Caco-2 (cell line): ENCODE measurements at regions not wholly inside any gene's neighbourhood (a gene's known extent, or its start where the extent isn't known, plus 50 kb on each side); places are given as distances from the start of the nearest gene placed in this dataset.

ENCODE experiments used
- BruUV-seq: library from RNA; stranded (reverse); fragments of 400-500 nt; replicated peaks from 2 replicates; lab custom pipeline; 2021; lab: Mats Ljungman, UMichigan
- CTCF ChIA-PET: fragments of 300-600 bp; sonication (Branson Sonifier 250); formaldehyde crosslinking; loops from one replicate; lab custom pipeline; 2022; ENCODE audit warnings: antibody characterized with exemption; lab: Charles Lee
- POLR2A ChIA-PET: fragments of 300-600 bp; sonication (Branson Sonifier 250); formaldehyde crosslinking; loops from one replicate; lab custom pipeline; 2022; ENCODE audit warnings: antibody characterized with exemption; lab: Charles Lee
- DNase-seq, 2 experiments: peaks; one replicate each; pipeline versions ENCODE4 v3.0.0 to v3.0.0-alpha.2; 2020 to 2022
- H3K27me3 ChIP-seq: replicated peaks from 2 replicates; pipeline ENCODE4 v1.6.0; 2011; ENCODE audit warnings: low read length; ENCODE audit not compliant: control insufficient read depth, insufficient read depth
- H3K36me3 ChIP-seq: 2 replicates; pipeline ENCODE4 v1.5.1; 2011; ENCODE audit warnings: low read length; ENCODE audit not compliant: control insufficient read depth, insufficient read depth
- H3K4me1 ChIP-seq: fragments of 250-450 bp; sonication (Bioruptor Pico); 2 replicates; pipeline ENCODE4 v1.5.1; 2020; ENCODE audit warnings: mild to moderate bottlenecking
- H3K4me3 ChIP-seq: 2 replicates; pipeline ENCODE4 v1.5.1; 2011; ENCODE audit warnings: low read depth, mild to moderate bottlenecking, control low read depth, low read length
- H3K9me3 ChIP-seq: fragments of 250-450 bp; sonication (Bioruptor Pico); 2 replicates; pipeline ENCODE4 v1.5.1; 2020; ENCODE audit warnings: mild to moderate bottlenecking, moderate library complexity
- H3K27ac Mint-ChIP-seq: one replicate; pipeline ENCODE4 v1.8.0; 2022; ENCODE audit warnings: mixed read lengths; ENCODE audit not compliant: unreplicated experiment
- H3K27me3 Mint-ChIP-seq: one replicate; pipeline ENCODE4 v1.8.0; 2022; ENCODE audit warnings: mixed read lengths; ENCODE audit not compliant: insufficient read depth, unreplicated experiment
- H3K36me3 Mint-ChIP-seq: one replicate; pipeline ENCODE4 v1.8.0; 2022; ENCODE audit warnings: mild to moderate bottlenecking, mixed read lengths; ENCODE audit not compliant: insufficient read depth, unreplicated experiment
- H3K4me1 Mint-ChIP-seq: one replicate; pipeline ENCODE4 v1.8.0; 2022; ENCODE audit warnings: low read depth, mixed read lengths; ENCODE audit not compliant: unreplicated experiment
- H3K4me3 Mint-ChIP-seq: one replicate; pipeline ENCODE4 v1.8.0; 2022; ENCODE audit warnings: mild to moderate bottlenecking, moderate library complexity, mixed read lengths; ENCODE audit not compliant: unreplicated experiment
- H3K9me3 Mint-ChIP-seq: one replicate; pipeline ENCODE4 v1.8.0; 2022; ENCODE audit warnings: mixed read lengths; ENCODE audit not compliant: unreplicated experiment
- intact Hi-C: fragments of 100-400 bp; cut with micrococcal nuclease; formaldehyde crosslinking; loops from one replicate; pipeline ENCODE4 v1.10.0; 2022; ENCODE audit not compliant: unreplicated experiment
- TF ChIP-seq, protein P1 (sequence below), 2 experiments: fragments of 200-600 bp in 1 of 2; IDR thresholded peaks; 1 replicate in 1 of 2; 2 replicates in 1 of 2; pipeline versions ENCODE4 v1.5.1 to v1.8.0; 2011 to 2022; ENCODE audit warnings: antibody characterized with exemption in 1 of 2, control low read depth in 1 of 2, inconsistent platforms in 1 of 2, low read depth in 1 of 2, low read length in 1 of 2, mild to moderate bottlenecking in 1 of 2, moderate library complexity in 1 of 2; ENCODE audit not compliant: insufficient read depth in 1 of 2, severe bottlenecking in 1 of 2, unreplicated experiment in 1 of 2

- CTCF ChIA-PET, result no interaction called here
- no peaks in the 10 kb centered on the region for H3K9me3 Mint-ChIP-seq
- Histone ChIP-seq H3K36me3 (no peaks in the 10 kb centered on the region), H3K9me3 (no peaks in the 10 kb centered on the region), H3K4me3 (no peak overlapping the region), H3K27me3 (no peaks in the 10 kb centered on the region), H3K4me1 (no peaks in the 10 kb centered on the region)
- H3K27me3 Mint-ChIP-seq, result peaks cover 19% of the 10 kb centered on the region
- H3K4me3 Mint-ChIP-seq, result no peak overlapping the region
- no peaks in the 10 kb centered on the region for H3K4me1 Mint-ChIP-seq
- no peak overlapping the region for H3K27ac Mint-ChIP-seq
- peaks cover 5% of the 10 kb centered on the region for H3K36me3 Mint-ChIP-seq
- POLR2A ChIA-PET, result no interaction called here
- TF ChIP-seq, protein P1, sequence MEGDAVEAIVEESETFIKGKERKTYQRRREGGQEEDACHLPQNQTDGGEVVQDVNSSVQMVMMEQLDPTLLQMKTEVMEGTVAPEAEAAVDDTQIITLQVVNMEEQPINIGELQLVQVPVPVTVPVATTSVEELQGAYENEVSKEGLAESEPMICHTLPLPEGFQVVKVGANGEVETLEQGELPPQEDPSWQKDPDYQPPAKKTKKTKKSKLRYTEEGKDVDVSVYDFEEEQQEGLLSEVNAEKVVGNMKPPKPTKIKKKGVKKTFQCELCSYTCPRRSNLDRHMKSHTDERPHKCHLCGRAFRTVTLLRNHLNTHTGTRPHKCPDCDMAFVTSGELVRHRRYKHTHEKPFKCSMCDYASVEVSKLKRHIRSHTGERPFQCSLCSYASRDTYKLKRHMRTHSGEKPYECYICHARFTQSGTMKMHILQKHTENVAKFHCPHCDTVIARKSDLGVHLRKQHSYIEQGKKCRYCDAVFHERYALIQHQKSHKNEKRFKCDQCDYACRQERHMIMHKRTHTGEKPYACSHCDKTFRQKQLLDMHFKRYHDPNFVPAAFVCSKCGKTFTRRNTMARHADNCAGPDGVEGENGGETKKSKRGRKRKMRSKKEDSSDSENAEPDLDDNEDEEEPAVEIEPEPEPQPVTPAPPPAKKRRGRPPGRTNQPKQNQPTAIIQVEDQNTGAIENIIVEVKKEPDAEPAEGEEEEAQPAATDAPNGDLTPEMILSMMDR (IDR thresholded peaks at IDR 0.05; ENCODE audit: insufficient read depth in 1 of 2, low read depth in 1 of 2, low read length in 1 of 2, severe bottlenecking in 1 of 2, unreplicated experiment in 1 of 2), result no peak
- no TSS peak for BruUV-seq
- DNase-seq, result no peak
- intact Hi-C loops, result no loop called here
Observed at GRCh38 chr4:17283251-17283650, 228.6 kb downstream of the QDPR start.

GRCh38 chr4:17280261-17281018, 231.4 kb downstream of the QDPR start:
- CTCF ChIA-PET, result no interaction called here
- no peak overlapping the region for H3K4me3 Mint-ChIP-seq
- H3K4me3 ChIP-seq, result no peak overlapping the region
- no peak overlapping the region for H3K27ac Mint-ChIP-seq
- no peaks in the 10 kb centered on the region for H3K36me3 ChIP-seq
- no peak for DNase-seq
- H3K36me3 Mint-ChIP-seq, result peaks cover 5% of the 10 kb centered on the region
- no TSS peak for BruUV-seq
- H3K4me1 Mint-ChIP-seq, result no peaks in the 10 kb centered on the region
- no peaks in the 10 kb centered on the region for H3K9me3 ChIP-seq
- H3K27me3 ChIP-seq, result no peaks in the 10 kb centered on the region
- POLR2A ChIA-PET, result no interaction called here
- intact Hi-C loops, result no loop called here
- H3K4me1 ChIP-seq, result no peaks in the 10 kb centered on the region
- TF ChIP-seq, protein P1 (IDR thresholded peaks at IDR 0.05; ENCODE audit: insufficient read depth in 1 of 2, low read depth in 1 of 2, low read length in 1 of 2, severe bottlenecking in 1 of 2, unreplicated experiment in 1 of 2), result no peak
- H3K27me3 Mint-ChIP-seq, result peaks cover 22% of the 10 kb centered on the region
- H3K9me3 Mint-ChIP-seq, result no peaks in the 10 kb centered on the region

DNA sequence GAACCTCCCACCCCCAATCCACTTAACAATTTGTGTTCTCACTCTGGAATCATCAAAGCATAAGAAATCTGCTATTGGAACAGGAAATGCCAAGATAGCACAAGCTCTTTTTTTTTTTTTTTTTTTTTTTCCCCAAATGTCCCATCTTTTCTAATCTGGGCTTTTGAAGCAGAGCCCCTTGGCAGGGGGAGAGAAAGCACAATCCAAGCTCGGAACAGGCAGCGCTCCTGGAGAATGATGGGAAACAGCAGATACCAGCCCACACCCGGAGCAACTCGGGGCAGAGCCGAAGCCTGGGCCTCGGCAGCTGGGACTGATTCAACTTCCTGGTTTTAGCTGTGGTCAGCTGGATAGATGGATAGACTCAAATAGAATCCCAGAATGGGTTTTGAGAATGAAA, 235.1 kb downstream of the QDPR start:
- POLR2A ChIA-PET, result no interaction called here
- Mint-ChIP-seq H3K36me3 (no peaks in the 10 kb centered on the region), H3K27me3 (peaks cover 13% of the 10 kb centered on the region), H3K27ac (no peak overlapping the region), H3K4me1 (no peaks in the 10 kb centered on the region), H3K4me3 (no peak overlapping the region), H3K9me3 (no peaks in the 10 kb centered on the region)
- CTCF ChIA-PET, result no interaction called here
- Histone ChIP-seq H3K4me1 (peaks cover 5% of the 10 kb centered on the region; the same call in 1 of the 2 replicates), H3K36me3 (no peaks in the 10 kb centered on the region), H3K4me3 (no peak overlapping the region), H3K27me3 (no peaks in the 10 kb centered on the region), H3K9me3 (no peaks in the 10 kb centered on the region)
- DNase-seq, result no peak
- intact Hi-C loops, result no loop called here
- BruUV-seq, result no TSS peak
- TF ChIP-seq, protein P1 (IDR thresholded peaks at IDR 0.05; ENCODE audit: insufficient read depth in 1 of 2, low read depth in 1 of 2, low read length in 1 of 2, severe bottlenecking in 1 of 2, unreplicated experiment in 1 of 2), result no peak
